B cell (primary cell): ENCODE measurements at regions not wholly inside any gene's neighbourhood (a gene's known extent, or its start where the extent isn't known, plus 50 kb on each side); places are given as distances from the start of the nearest gene placed in this dataset.

Experiments
- ATAC-seq: fragments of 200-7000 bp; cut with Tn5 transposase; one replicate; pipeline ENCODE4 v1.10.0; 2021; ENCODE audit warnings: low read depth, mild to moderate bottlenecking, moderate number of reproducible peaks, moderate library complexity
- CTCF ChIA-PET: fragments of 350-600 bp; sonication (Branson Sonifier 250); formaldehyde crosslinking; loops from one replicate; lab custom pipeline; 2021; ENCODE audit warnings: antibody characterized with exemption, inconsistent platforms; lab: Charles Lee
- POLR2A ChIA-PET: fragments of 350-600 bp; sonication (Branson Sonifier 250); formaldehyde crosslinking; loops from one replicate; lab custom pipeline; 2021; ENCODE audit warnings: antibody characterized with exemption; lab: Charles Lee
- DNase-seq: peaks from one replicate; pipeline ENCODE4 v3.0.0; 2013
- H2AFZ ChIP-seq: 2 replicates; pipeline ENCODE4 v1.6.1; 2012; ENCODE audit warnings: mild to moderate bottlenecking, low read depth, low read length; ENCODE audit not compliant: insufficient read depth, poor library complexity, severe bottlenecking
- H3K27ac ChIP-seq, 2 donors: 1 replicate in 1 of 2; 2 replicates in 1 of 2; pipeline ENCODE4 v1.5.1; 2012 to 2013; ENCODE audit warnings: low read length in 2 of 2, mild to moderate bottlenecking in 2 of 2, moderate library complexity in 1 of 2
- H3K27me3 ChIP-seq, 4 experiments: fragments of 200-600 bp in 1 of 4; sonication (generic) in 1 of 4; replicated peaks in 1 of 4; 1 replicate in 2 of 4; 2 replicates in 2 of 4; pipeline versions ENCODE4 v1.6.1 to v1.7.0; 2013 to 2016; ENCODE audit warnings: low read length in 3 of 4, mild to moderate bottlenecking in 2 of 4, mixed read lengths in 1 of 4, moderate library complexity in 1 of 4; ENCODE audit not compliant: insufficient read depth in 4 of 4, control insufficient read depth in 3 of 4; ENCODE audit errors: control extremely low read depth in 1 of 4
- H3K36me3 ChIP-seq, 2 experiments: replicated peaks in 1 of 2; 1 replicate in 1 of 2; 2 replicates in 1 of 2; pipeline versions ENCODE4 v1.6.1 to v1.7.1; 2013; ENCODE audit warnings: low read length in 1 of 2; ENCODE audit not compliant: insufficient read depth in 2 of 2, control insufficient read depth in 1 of 2; ENCODE audit errors: control extremely low read depth in 1 of 2, extremely low read depth in 1 of 2
- H3K4me1 ChIP-seq, 2 donors: fragments of 200-600 bp in 1 of 2; sonication (generic) in 1 of 2; 1 replicate in 1 of 2; 2 replicates in 1 of 2; pipeline versions ENCODE4 v1.5.1 to v1.6.1; 2013 to 2017; ENCODE audit warnings: low read length in 2 of 2; ENCODE audit not compliant: control insufficient read depth in 2 of 2, insufficient read depth in 2 of 2
- H3K4me2 ChIP-seq: replicated peaks from 2 replicates; pipeline ENCODE3; 2012; ENCODE audit warnings: mild to moderate bottlenecking, low read depth, low read length; ENCODE audit not compliant: poor library complexity, severe bottlenecking
- H3K4me3 ChIP-seq, 5 experiments: fragments of 200-600 bp in 1 of 5; sonication (generic) in 1 of 5; 1 replicate in 3 of 5; 2 replicates in 2 of 5; pipeline versions ENCODE4 v1.5.1 to v1.7.0; 2011 to 2016; ENCODE audit warnings: low read length in 4 of 5, mild to moderate bottlenecking in 4 of 5, low read depth in 2 of 5, control low read depth in 1 of 5, moderate library complexity in 1 of 5; ENCODE audit not compliant: insufficient read depth in 1 of 5; ENCODE audit errors: control extremely low read depth in 1 of 5, extremely low read depth in 1 of 5
- H3K79me2 ChIP-seq: fragments of 200-600 bp; sonication (generic); one replicate; pipeline ENCODE4 v1.6.0; 2016; ENCODE audit warnings: low read length; ENCODE audit not compliant: control insufficient read depth, insufficient read depth
- H3K9ac ChIP-seq: fragments of 200-600 bp; sonication (generic); 2 replicates; pipeline ENCODE4 v1.6.1; 2017; ENCODE audit warnings: mild to moderate bottlenecking, low read length, moderate library complexity
- H3K9me3 ChIP-seq, 3 donors: one replicate each; pipeline versions ENCODE4 v1.6.1 to v1.7.1; 2013; ENCODE audit warnings: low read length in 2 of 3; ENCODE audit not compliant: control insufficient read depth in 2 of 3, insufficient read depth in 1 of 3; ENCODE audit errors: control extremely low read depth in 1 of 3
- H4K20me1 ChIP-seq: 2 replicates; pipeline ENCODE4 v1.6.0; 2012; ENCODE audit warnings: mild to moderate bottlenecking, low read length; ENCODE audit not compliant: insufficient read depth, control insufficient read depth, poor library complexity, severe bottlenecking
- H3K27ac Mint-ChIP-seq: one replicate; pipeline ENCODE4 v1.8.0; 2021; ENCODE audit warnings: mixed read lengths
- H3K27me3 Mint-ChIP-seq: one replicate; pipeline ENCODE4 v1.8.0; 2021; ENCODE audit warnings: mixed read lengths
- H3K4me1 Mint-ChIP-seq: one replicate; pipeline ENCODE4 v1.8.0; 2021; ENCODE audit warnings: mixed read lengths
- H3K4me3 Mint-ChIP-seq: one replicate; pipeline ENCODE4 v1.8.0; 2021; ENCODE audit warnings: mixed read lengths
- H3K9me3 Mint-ChIP-seq: one replicate; pipeline ENCODE4 v1.8.0; 2022; ENCODE audit warnings: mixed read lengths; ENCODE audit not compliant: insufficient read depth
- EZH2 ChIP-seq: IDR thresholded peaks from 2 replicates; pipeline ENCODE4 v1.6.1; 2012; ENCODE audit warnings: borderline replicate concordance, low read depth, mild to moderate bottlenecking, moderate library complexity, low read length; ENCODE audit not compliant: insufficient read depth, poor library complexity, severe bottlenecking
- WGBS: methylation state at CpG from one replicate; pipeline ENCODE4 v1.1.5; 2013; ENCODE audit warnings: missing lambda C conversion rate; ENCODE audit not compliant: insufficient coverage; 5-methylcytosine and 5-hydroxymethylcytosine counted together
- intact Hi-C: fragments of 100-400 bp; cut with micrococcal nuclease; formaldehyde crosslinking; loops from one replicate; pipeline ENCODE4 v1.10.0; 2022
- TF ChIP-seq, protein P1 (sequence below): fragments of 200-600 bp; IDR thresholded peaks from one replicate; pipeline ENCODE4 v1.8.0; 2022; ENCODE audit warnings: antibody characterized with exemption, mild to moderate bottlenecking

DNA sequence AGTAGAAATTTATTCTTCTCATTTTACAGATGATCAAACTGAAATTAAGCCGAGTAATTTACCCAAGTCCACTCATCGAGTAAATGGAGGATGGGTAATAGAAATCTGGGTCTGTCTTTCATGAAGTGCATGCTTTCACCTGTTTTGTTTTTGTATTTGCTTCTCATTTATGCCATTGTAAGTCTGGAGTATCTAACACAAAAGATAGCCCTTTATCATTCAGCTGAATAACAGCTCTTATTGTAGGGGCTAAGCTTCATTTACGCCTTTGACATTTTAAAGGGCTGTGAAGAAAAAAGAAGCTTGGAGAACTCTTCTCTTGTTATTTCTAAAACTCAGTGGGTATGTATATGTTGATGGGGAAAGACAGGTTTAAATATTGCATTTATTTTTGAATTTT is 1196.2 kb upstream of the TENM4 start:
- ChIA-PET CTCF (no interaction called here), POLR2A (no interaction called here)
- DNase-seq, result no peak
- no peak for ATAC-seq
- H3K9me3 ChIP-seq, result peaks cover 0 to 10% (median 0%) of the 10 kb centered on the region in 3 donors
- H3K27ac Mint-ChIP-seq, result no peak overlapping the region
- H4K20me1 ChIP-seq, result no peaks in the 10 kb centered on the region
- intact Hi-C loops, result no loop called here
- no peaks in the 10 kb centered on the region for H3K36me3 ChIP-seq
- H3K9me3 Mint-ChIP-seq, result peaks cover 3% of the 10 kb centered on the region
- H2AFZ ChIP-seq, result no peak overlapping the region
- H3K4me3 ChIP-seq, result no peak overlapping the region
- H3K9ac ChIP-seq, result no peak overlapping the region
- no peaks in the 10 kb centered on the region for H3K79me2 ChIP-seq
- H3K4me2 ChIP-seq, result no peak overlapping the region
- no CpG with 5 or more reads among the region's 3 CpGs for WGBS
- H3K4me3 Mint-ChIP-seq, result no peak overlapping the region
- no peaks in the 10 kb centered on the region for H3K4me1 ChIP-seq
- no peaks in the 10 kb centered on the region for H3K27me3 ChIP-seq
- no peaks in the 10 kb centered on the region for H3K4me1 Mint-ChIP-seq
- H3K27me3 Mint-ChIP-seq, result no peaks in the 10 kb centered on the region
- TF ChIP-seq EZH2, result no peak
- TF ChIP-seq, protein P1, sequence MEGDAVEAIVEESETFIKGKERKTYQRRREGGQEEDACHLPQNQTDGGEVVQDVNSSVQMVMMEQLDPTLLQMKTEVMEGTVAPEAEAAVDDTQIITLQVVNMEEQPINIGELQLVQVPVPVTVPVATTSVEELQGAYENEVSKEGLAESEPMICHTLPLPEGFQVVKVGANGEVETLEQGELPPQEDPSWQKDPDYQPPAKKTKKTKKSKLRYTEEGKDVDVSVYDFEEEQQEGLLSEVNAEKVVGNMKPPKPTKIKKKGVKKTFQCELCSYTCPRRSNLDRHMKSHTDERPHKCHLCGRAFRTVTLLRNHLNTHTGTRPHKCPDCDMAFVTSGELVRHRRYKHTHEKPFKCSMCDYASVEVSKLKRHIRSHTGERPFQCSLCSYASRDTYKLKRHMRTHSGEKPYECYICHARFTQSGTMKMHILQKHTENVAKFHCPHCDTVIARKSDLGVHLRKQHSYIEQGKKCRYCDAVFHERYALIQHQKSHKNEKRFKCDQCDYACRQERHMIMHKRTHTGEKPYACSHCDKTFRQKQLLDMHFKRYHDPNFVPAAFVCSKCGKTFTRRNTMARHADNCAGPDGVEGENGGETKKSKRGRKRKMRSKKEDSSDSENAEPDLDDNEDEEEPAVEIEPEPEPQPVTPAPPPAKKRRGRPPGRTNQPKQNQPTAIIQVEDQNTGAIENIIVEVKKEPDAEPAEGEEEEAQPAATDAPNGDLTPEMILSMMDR, result no peak
- H3K27ac ChIP-seq, result no peak overlapping the region

DNA sequence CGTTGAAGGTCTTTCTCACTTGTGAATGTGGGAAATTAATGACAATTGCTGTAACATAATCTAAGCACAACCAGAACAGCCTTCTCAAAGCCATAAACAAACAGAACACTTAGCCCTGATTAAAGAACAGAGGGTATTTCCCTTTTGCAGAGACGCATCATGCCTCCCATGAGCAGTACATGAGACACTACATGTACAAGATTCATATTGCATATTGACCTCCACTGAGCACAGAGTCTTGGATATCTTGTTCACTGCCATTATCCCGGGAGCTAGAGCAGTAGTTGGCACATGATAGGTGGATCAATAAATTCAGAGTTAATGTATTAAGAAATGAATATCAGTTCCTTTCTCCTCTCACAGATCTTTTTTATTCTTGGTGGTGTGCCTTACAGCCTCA is 1194.3 kb upstream of the TENM4 start:
- Histone ChIP-seq H3K27me3 (no peaks in the 10 kb centered on the region), H3K79me2 (no peaks in the 10 kb centered on the region), H3K4me1 (no peaks in the 10 kb centered on the region), H2AFZ (no peak overlapping the region), H3K9me3 (peaks cover 0 to 6% (median 0%) of the 10 kb centered on the region in 3 donors), H4K20me1 (no peaks in the 10 kb centered on the region), H3K9ac (no peak overlapping the region), H3K27ac (no peak overlapping the region), H3K36me3 (no peaks in the 10 kb centered on the region), H3K4me2 (no peak overlapping the region), H3K4me3 (no peak overlapping the region)
- ChIA-PET CTCF (no interaction called here), POLR2A (no interaction called here)
- ATAC-seq, result no peak
- intact Hi-C loops, result no loop called here
- TF ChIP-seq, protein P1, result no peak
- TF ChIP-seq EZH2, result no peak
- H3K9me3 Mint-ChIP-seq, result peaks cover 6% of the 10 kb centered on the region
- H3K27ac Mint-ChIP-seq, result no peak overlapping the region
- H3K27me3 Mint-ChIP-seq, result no peaks in the 10 kb centered on the region
- 88% methylated on average over 1 of the region's 3 CpGs for WGBS
- H3K4me1 Mint-ChIP-seq, result no peaks in the 10 kb centered on the region
- H3K4me3 Mint-ChIP-seq, result no peak overlapping the region
- no peak for DNase-seq
